ENCODE measurements at regions not wholly inside any gene's neighbourhood (a gene's known extent, or its start where the extent isn't known, plus 50 kb on each side); places are given as distances from the start of the nearest gene placed in this dataset.

DNA sequence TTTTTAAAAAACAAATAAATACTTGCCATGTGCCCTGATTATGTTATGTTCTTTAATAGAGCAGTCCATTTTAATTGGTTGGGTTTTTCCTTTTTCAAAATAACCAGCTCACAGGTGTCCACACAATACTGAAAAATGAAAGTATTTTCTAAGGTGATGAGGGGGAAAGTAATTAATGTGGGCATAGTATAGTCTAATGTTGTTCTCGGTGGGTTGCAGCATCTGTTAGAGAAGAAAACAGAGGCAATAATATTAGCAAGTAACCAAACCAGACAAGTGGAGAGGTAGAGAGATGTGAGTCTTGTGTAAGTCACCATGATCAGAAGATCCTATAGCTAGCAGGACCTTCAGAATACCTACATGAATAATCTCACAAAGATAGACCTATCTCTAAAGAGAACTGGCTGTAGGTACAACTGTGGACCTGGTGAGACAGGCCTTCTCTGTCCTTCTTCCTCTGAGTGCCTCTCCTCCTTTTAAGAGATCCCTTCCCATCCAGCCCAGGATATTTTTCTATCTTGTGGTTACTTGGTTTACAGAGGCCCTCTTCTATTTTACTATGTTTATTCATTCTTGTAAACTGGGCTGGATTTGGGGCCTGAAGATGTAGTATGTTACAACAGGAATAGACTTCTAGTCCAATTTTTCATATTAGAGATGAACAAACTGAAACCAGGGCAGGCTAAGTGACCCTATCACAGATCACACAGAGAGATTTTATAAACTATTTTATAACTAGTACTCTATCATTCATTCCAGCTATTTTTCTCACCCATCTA, 67.1 kb upstream of the MSTN start:
- TF ChIP-seq FOXM1 (IDR thresholded peaks at IDR 0.05; ENCODE audit: borderline replicate concordance, low read depth) (no peak), RAD21 (IDR thresholded peaks at IDR 0.05; ENCODE audit: low read depth) (no peak), CEBPB (IDR thresholded peaks at IDR 0.05) (no peak), TAF1 (IDR thresholded peaks at IDR 0.05; ENCODE audit: low read depth) (no peak), YY1 (IDR thresholded peaks at IDR 0.05; ENCODE audit: low read depth) (no peak)
- TF ChIP-seq, protein P1, sequence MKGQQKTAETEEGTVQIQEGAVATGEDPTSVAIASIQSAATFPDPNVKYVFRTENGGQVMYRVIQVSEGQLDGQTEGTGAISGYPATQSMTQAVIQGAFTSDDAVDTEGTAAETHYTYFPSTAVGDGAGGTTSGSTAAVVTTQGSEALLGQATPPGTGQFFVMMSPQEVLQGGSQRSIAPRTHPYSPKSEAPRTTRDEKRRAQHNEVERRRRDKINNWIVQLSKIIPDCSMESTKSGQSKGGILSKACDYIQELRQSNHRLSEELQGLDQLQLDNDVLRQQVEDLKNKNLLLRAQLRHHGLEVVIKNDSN (IDR thresholded peaks at IDR 0.05), result no peak
- TF ChIP-seq, protein P2, sequence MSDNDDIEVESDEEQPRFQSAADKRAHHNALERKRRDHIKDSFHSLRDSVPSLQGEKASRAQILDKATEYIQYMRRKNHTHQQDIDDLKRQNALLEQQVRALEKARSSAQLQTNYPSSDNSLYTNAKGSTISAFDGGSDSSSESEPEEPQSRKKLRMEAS (IDR thresholded peaks at IDR 0.05), result no peak

DNA sequence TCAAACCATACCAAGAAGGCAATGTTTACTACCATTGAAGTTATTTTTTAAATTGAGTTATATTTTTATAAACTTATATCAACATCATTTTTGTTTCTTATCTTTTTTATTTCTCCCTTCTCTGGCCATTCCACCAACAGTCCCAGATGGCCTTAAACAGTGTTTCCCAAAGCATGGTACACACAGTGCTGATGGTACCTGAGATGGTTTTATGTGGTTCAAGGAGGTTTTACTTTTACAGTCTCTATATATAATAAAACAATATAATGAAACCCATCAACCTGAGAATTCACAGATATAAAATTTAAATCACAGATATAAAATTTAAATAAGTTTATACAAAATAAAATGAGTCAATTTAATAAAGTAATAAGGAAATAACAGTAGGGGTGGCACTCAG, 65.1 kb upstream of the MSTN start:
- no peak for TF ChIP-seq TAF1 (IDR thresholded peaks at IDR 0.05; ENCODE audit: low read depth)
- TF ChIP-seq YY1 (IDR thresholded peaks at IDR 0.05; ENCODE audit: low read depth), result no peak
- no peak for TF ChIP-seq ZBTB7A (IDR thresholded peaks at IDR 0.05; ENCODE audit: low read depth)
- TF ChIP-seq CEBPB (IDR thresholded peaks at IDR 0.05), result no peak
- no peak for TF ChIP-seq EGR1 (IDR thresholded peaks at IDR 0.05)
- TF ChIP-seq TEAD4 (IDR thresholded peaks at IDR 0.05), result no peak
- TF ChIP-seq CREB1 (IDR thresholded peaks at IDR 0.05; ENCODE audit: low read depth), result no peak
- TF ChIP-seq FOXM1 (IDR thresholded peaks at IDR 0.05; ENCODE audit: borderline replicate concordance, low read depth), result no peak
- TF ChIP-seq RAD21 (IDR thresholded peaks at IDR 0.05; ENCODE audit: low read depth), result no peak
- TF ChIP-seq TCF12 (IDR thresholded peaks at IDR 0.05; ENCODE audit: low read depth), result no peak
- no peak for TF ChIP-seq NFIC (IDR thresholded peaks at IDR 0.05)
- TF ChIP-seq, protein P3, sequence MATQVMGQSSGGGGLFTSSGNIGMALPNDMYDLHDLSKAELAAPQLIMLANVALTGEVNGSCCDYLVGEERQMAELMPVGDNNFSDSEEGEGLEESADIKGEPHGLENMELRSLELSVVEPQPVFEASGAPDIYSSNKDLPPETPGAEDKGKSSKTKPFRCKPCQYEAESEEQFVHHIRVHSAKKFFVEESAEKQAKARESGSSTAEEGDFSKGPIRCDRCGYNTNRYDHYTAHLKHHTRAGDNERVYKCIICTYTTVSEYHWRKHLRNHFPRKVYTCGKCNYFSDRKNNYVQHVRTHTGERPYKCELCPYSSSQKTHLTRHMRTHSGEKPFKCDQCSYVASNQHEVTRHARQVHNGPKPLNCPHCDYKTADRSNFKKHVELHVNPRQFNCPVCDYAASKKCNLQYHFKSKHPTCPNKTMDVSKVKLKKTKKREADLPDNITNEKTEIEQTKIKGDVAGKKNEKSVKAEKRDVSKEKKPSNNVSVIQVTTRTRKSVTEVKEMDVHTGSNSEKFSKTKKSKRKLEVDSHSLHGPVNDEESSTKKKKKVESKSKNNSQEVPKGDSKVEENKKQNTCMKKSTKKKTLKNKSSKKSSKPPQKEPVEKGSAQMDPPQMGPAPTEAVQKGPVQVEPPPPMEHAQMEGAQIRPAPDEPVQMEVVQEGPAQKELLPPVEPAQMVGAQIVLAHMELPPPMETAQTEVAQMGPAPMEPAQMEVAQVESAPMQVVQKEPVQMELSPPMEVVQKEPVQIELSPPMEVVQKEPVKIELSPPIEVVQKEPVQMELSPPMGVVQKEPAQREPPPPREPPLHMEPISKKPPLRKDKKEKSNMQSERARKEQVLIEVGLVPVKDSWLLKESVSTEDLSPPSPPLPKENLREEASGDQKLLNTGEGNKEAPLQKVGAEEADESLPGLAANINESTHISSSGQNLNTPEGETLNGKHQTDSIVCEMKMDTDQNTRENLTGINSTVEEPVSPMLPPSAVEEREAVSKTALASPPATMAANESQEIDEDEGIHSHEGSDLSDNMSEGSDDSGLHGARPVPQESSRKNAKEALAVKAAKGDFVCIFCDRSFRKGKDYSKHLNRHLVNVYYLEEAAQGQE (IDR thresholded peaks at IDR 0.05; ENCODE audit: low read depth), result no peak
- TF ChIP-seq EP300 (IDR thresholded peaks at IDR 0.05; ENCODE audit: borderline replicate concordance), result no peak
- TF ChIP-seq, protein P1 (IDR thresholded peaks at IDR 0.05), result no peak

DNA sequence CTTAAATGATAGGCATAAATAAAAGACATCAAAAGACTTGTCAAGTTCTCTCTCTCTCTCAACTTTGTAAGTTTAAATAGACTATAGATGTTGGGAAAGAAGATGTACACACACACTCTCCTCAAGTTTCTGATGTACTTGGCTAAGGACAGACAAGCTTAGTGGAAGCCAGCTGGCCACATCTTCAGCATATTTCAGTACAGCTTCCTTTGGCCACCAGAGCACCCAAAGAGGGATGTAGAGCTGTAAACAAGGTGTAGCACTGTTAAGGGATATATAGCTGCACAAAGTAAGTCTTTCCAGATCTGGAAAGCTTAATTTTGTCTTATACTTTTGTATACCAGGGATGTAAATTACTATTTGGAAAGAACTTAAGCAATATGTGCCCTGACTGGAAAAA, 64.3 kb upstream of the MSTN start:
- TF ChIP-seq TCF12 (IDR thresholded peaks at IDR 0.05; ENCODE audit: low read depth) (no peak), FOXM1 (IDR thresholded peaks at IDR 0.05; ENCODE audit: borderline replicate concordance, low read depth) (no peak), TAF1 (IDR thresholded peaks at IDR 0.05; ENCODE audit: low read depth) (no peak), EGR1 (IDR thresholded peaks at IDR 0.05) (no peak), TEAD4 (IDR thresholded peaks at IDR 0.05) (no peak), YY1 (IDR thresholded peaks at IDR 0.05; ENCODE audit: low read depth) (no peak), NFIC (IDR thresholded peaks at IDR 0.05) (no peak), RAD21 (IDR thresholded peaks at IDR 0.05; ENCODE audit: low read depth) (no peak), CEBPB (IDR thresholded peaks at IDR 0.05) (no peak), EP300 (IDR thresholded peaks at IDR 0.05; ENCODE audit: borderline replicate concordance) (no peak), ZBTB7A (IDR thresholded peaks at IDR 0.05; ENCODE audit: low read depth) (no peak), CREB1 (IDR thresholded peaks at IDR 0.05; ENCODE audit: low read depth) (no peak)
- TF ChIP-seq, protein P3 (IDR thresholded peaks at IDR 0.05; ENCODE audit: low read depth), result no peak
- TF ChIP-seq, protein P1 (IDR thresholded peaks at IDR 0.05), result no peak
- TF ChIP-seq, protein P2 (IDR thresholded peaks at IDR 0.05), result no peak

DNA sequence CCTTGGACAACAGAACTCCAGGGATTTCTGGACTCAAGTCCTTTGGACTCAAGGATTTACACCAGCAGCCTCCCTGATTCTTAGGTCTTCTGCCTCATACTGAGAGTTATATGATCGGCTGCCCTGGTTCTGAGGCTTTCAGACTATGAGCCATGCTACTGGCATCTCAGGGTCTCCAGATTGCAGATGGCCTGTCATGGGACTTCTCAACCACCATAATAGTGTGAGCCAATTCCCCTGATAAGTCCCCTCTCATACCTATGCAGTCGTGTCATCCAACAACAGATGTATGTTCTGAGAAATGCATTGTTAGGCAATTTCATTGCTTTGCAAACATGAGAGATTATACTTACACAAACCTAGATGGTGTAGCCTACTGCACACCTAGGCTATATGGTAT, 61.4 kb upstream of the MSTN start:
- TF ChIP-seq, protein P1 (IDR thresholded peaks at IDR 0.05), result no peak
- TF ChIP-seq NFIC (IDR thresholded peaks at IDR 0.05) (no peak), TAF1 (IDR thresholded peaks at IDR 0.05; ENCODE audit: low read depth) (no peak), YY1 (IDR thresholded peaks at IDR 0.05; ENCODE audit: low read depth) (no peak), TEAD4 (IDR thresholded peaks at IDR 0.05) (no peak), CREB1 (IDR thresholded peaks at IDR 0.05; ENCODE audit: low read depth) (no peak), RAD21 (IDR thresholded peaks at IDR 0.05; ENCODE audit: low read depth) (no peak), EP300 (IDR thresholded peaks at IDR 0.05; ENCODE audit: borderline replicate concordance) (no peak), TCF12 (IDR thresholded peaks at IDR 0.05; ENCODE audit: low read depth) (no peak), ZBTB7A (IDR thresholded peaks at IDR 0.05; ENCODE audit: low read depth) (no peak), FOXM1 (IDR thresholded peaks at IDR 0.05; ENCODE audit: borderline replicate concordance, low read depth) (no peak), CEBPB (IDR thresholded peaks at IDR 0.05) (no peak), EGR1 (IDR thresholded peaks at IDR 0.05) (no peak)
- TF ChIP-seq, protein P2 (IDR thresholded peaks at IDR 0.05), result no peak
- TF ChIP-seq, protein P3 (IDR thresholded peaks at IDR 0.05; ENCODE audit: low read depth), result no peak

Measured in Ishikawa (cell line).